GM21390 (cell line): ENCODE measurements at regions not wholly inside any gene's neighbourhood (a gene's known extent, or its start where the extent isn't known, plus 50 kb on each side); places are given as distances from the start of the nearest gene placed in this dataset.
A peak's percentile ranks its signal among the peaks of the same experiment; 100 is the strongest.
"Not testable (repeated sequence)": the region's sequence is repeated elsewhere in the genome, so short reads cannot be mapped to it uniquely, and the experiment has no call there.

ENCODE experiments used
- ATAC-seq: cut with Tn5 transposase; IDR thresholded peaks from one replicate; pipeline ENCODE4 v1.9.1; 2021; ENCODE audit not compliant: unreplicated experiment

- no peak for ATAC-seq
These were observed 125.1 kb downstream of the AKAP11 start for GRCh38 chr13:42396901-42397655.

DNA sequence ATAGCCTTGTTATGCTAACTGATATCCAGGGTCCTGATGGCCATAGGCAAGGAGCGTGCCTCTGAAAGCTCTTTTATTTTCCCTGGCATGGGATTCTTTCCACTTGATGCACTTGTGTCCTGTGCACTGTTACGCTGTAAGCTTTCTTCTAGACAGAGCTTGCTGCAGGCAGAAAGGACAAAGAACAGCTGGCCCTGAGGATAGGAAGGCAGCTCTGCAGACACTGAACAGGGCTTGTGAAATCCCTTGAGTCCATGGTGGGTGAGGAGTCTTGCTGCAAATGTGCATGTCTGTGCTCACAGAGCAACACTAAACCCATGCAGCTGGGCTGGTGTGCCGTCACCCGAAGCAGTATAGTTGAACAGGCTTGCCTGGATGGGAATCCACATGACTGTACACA lies 126.6 kb downstream of the AKAP11 start:
- no peak for ATAC-seq

DNA sequence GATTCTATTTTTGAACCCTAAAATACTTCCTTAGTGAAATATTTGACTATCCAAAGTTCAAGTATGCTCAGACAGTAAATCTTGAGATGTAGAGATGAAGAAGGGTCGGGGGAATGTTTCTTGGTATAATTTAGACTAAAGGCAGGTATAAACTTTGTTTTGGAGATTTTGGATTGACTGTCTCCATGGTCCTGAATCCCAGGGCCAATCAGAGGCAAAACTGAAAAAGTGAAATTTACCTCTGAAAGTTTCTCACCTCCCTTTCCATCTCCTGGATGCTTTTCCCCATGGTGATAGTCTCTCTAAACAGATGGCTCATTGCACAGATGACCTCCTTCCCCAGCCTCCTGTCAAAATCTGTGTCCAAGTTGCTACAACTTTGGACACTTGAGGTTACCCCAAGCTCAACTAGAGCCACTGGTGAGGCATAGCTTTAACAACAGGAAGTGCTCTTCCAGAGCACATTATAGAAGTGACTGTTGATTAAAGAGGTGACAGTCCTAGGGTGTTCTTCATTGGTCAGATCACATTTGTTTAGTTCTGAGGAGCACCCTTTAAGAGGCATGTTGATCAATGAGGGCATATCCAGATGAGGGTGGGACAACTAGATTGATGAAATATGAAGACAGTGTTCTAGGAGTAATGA lies 128.4 kb downstream of the AKAP11 start:
- ATAC-seq = no peak

GRCh38 chr13:42401376-42401775 lies 129.4 kb downstream of the AKAP11 start:
- ATAC-seq = no peak

GRCh38 chr13:42405665-42406390 lies 133.9 kb downstream of the AKAP11 start:
- ATAC-seq = peak; percentile 75

GRCh38 chr13:42409075-42409474 lies 137.1 kb downstream of the AKAP11 start:
- no peak for ATAC-seq

DNA sequence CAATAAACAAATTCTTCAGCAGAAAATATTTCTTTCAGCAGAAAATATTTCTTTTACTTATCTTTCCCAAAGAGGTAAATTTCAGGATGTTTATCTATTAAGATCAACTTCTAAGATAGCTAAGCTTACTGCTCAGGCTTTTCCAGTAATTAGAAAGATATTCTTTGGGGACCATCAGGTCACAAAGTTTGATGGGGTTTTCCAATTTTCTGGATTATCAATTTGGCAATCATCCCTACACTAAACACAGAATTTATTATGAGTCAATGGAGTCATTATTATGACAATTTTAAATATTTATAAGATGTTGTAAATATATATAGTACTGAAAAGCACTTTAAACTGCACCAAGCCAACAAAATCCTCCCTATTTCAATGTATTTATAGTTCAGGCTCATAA lies 137.6 kb downstream of the AKAP11 start:
- no peak for ATAC-seq

DNA sequence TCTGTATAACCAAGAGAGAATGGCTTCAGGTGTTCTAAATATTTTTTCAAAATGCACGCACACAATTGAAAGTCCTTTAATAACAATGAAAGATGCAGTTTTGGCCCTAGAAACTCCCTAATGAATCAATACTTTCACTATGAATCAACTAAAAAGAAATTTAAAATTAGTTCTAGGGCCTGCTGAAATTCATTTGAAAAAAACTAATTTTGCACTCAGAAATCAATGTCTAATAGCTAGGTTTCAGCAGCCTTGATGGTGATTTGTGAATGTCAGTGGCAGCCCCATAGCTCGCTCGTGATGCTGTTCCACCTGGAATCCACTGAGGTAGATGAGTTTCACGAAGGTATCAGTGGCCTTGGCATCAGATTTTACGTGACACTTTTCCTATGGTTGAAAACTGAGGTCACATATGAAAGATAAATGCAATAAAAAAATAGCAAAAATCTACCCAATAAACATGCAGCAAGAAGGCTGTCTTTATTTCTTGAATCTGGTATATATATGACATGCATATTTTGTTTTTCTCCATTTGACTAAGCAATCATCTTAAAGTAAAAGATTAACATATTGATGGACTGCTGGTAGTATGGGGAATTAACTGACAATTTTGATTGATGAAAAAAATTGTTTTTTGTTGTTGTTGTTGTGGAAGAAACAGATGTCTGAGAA lies 141.0 kb downstream of the AKAP11 start:
- peak; percentile 57 for ATAC-seq

GRCh38 chr13:42413484-42413815 lies 141.5 kb downstream of the AKAP11 start:
- no peak for ATAC-seq

DNA sequence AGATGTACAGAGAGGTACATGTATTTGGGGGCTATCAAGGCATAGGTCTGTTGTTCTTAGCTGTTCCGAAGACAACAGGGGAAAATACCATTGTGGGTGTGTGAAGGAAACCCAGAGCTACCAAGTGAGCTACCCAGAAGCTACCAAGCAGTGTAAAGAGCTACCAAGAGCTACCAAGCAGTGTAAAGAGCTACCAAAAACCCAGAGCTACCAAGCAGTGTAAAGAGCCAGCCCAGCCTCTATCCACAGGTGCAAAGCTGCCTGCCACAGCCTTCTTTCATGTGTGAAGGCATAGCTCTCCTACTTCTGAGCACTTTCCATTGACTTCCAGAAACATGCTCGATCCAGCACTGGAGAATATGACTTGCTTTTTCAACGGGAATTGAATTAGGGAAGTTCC lies 145.7 kb downstream of the AKAP11 start:
- no peak for ATAC-seq

GRCh38 chr13:42418184-42418583 lies 146.2 kb downstream of the AKAP11 start:
- ATAC-seq = no peak

DNA sequence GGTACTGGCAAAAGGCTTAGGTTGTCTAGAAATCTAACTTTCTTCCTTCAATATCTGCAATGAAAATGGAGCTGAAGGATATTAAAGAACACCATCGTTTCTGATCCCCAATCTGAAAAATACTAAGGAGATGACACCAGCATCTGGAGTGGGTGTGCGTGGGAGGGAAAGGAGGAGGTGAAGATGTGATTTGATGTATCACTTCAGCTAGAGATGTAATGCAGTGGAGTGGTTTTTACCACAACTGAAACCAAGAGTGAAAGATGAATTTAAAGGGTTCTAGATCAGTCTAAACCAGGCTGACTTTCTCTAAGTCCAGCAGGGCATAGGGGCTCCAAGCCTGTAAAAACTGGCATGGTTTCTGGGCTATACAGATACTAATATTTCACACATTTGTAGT lies 148.4 kb downstream of the AKAP11 start:
- peak; percentile 88 for ATAC-seq

DNA sequence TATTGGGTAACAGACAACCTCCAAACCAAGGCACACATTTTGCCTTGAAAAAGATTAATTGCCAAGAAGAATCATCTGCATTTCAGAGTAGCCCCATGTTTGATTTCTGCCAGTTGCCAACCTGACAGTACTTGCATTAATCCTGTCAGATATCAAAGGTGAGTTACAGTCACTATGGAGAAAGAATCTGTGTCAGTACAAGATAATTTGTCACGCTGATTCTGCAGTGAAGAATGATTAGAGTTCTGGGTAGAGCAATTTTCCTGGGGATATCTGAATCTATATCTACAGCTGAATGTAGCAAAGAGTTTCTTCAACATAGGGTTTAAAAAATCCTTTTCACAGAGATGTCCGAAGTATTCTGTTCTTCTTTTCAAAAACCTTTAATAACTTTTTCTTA lies 150.7 kb downstream of the AKAP11 start:
- no peak for ATAC-seq

DNA sequence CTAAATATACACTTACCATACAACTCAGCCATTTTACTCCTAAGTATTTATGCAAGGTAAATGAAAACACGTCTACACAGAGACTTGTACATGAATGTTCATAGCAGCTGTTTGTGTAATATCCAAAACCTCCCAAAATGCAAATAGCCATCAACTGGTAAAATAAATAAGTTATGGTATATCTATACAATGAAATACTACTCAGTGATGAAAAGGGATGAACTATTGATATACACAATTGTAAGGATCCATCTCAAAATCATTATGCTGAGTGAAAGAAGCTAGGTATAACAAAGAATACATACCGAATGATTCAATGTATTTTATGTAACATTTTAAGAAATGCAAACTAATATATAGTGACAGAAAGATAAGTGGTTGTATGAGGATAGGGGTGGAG lies 149.8 kb upstream of the TNFSF11 start:
- ATAC-seq = no peak

- ATAC-seq = no peak
These were observed 128.6 kb upstream of the TNFSF11 start for GRCh38 chr13:42445354-42445753.

- not testable (repeated sequence) for ATAC-seq
These were observed 127.4 kb upstream of the TNFSF11 start for GRCh38 chr13:42446597-42446996.

DNA sequence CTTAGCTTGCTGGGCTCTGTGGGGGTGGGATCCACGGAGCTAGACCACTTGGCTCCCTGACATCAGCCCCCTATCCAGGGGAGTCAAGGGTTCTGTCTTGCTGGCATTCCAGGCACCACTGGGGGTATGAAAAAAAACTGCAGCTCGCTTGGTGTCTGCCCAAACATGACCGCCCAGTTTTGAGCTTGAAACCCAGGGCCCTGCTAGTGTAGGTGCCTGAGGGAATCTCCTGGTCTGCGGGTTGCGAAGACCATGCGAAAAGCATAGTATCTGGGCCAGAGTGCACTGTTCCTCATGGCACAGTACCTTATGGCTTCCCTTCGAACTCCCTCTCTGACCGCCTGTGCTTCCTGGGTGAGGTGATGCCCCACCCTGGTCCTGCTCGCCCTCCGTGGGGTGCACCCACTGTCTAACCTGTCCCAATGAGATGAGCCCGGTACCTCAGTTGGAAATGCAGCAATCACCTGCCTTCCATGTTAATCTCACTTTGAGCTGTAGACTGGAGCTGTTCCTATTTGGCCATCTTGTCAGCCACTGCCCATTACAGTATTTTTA lies 120.8 kb upstream of the TNFSF11 start:
- ATAC-seq = no peak

- no peak for ATAC-seq
These were observed 119.2 kb upstream of the TNFSF11 start for GRCh38 chr13:42454749-42455148.

GRCh38 chr13:42458193-42458592 lies 115.8 kb upstream of the TNFSF11 start:
- no peak for ATAC-seq

DNA sequence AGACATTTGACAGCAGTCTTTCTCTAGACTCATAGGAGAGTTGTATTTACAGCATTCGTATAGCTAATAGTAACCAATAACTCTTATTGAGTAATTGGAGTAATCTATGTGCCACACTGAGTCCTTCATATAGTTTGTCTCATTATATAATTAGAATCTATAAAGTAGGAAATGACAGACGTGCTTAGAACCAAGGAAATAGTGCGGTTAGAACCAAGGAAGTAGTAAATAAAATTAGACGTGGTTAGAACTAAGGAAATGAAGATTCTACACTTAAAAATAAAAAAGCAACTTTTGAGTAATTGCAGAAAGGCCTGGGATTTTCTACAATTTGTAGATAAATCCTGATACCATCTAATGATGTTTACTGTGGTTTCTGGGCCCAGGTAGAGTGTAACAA lies 107.8 kb upstream of the TNFSF11 start:
- ATAC-seq = no peak

DNA sequence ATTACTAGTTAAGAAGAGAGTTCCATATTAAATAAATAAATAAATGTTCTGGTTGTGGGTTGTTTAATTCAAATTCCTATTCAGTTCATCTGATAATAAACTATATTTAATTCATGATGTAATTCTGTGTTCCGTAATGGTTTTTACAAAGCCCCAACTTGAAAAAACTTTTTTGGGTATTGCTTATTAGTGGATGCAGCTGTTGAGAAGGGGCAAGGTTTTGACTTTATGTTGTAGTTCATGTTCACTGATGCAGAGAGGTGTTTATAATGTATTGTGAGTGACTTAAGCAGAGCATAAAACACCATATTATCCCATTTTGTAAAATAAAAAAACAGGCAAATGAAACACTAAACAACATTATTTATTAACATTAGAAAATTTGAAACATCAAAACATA lies 107.3 kb upstream of the TNFSF11 start:
- ATAC-seq = no peak
